HG03521 (cell line): ENCODE measurements at regions not wholly inside any gene's neighbourhood (a gene's known extent, or its start where the extent isn't known, plus 50 kb on each side); places are given as distances from the start of the nearest gene placed in this dataset.

ENCODE experiments used
- ATAC-seq: cut with Tn5 transposase; IDR thresholded peaks from one replicate; pipeline ENCODE4 v1.9.1; 2021; ENCODE audit warnings: mild to moderate bottlenecking, moderate library complexity; ENCODE audit not compliant: unreplicated experiment

- ATAC-seq: peak; percentile 71
Measured at GRCh38 chr4:121277194-121278105, 103.4 kb downstream of the QRFPR start.

DNA sequence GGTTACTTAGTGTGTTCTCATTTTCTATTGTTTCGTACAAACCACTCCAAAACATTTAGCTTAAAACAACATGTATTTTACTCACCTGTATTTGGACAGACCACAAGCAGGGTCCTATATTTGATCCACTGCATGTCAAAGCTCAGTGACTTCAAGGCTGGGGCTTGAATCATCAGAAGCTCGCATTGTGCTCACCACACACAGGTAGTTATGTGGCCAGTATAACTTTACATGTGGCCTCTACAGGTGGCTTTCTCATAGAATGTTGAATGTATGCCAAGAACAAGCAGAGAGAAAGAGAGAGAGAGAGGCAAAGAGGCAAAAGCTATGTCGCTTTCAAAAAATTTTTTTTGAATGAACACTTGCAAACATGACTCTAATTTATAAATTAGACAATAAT lies 107.6 kb downstream of the QRFPR start:
- ATAC-seq: no peak

- ATAC-seq: peak; percentile 68
Measured at GRCh38 chr4:121272526-121272925, 108.3 kb downstream of the QRFPR start.

GRCh38 chr4:121270389-121270788 lies 106.3 kb upstream of the TNIP3 start:
- ATAC-seq: no peak

- ATAC-seq: no peak
Measured at GRCh38 chr4:121269001-121269400, 104.9 kb upstream of the TNIP3 start.

DNA sequence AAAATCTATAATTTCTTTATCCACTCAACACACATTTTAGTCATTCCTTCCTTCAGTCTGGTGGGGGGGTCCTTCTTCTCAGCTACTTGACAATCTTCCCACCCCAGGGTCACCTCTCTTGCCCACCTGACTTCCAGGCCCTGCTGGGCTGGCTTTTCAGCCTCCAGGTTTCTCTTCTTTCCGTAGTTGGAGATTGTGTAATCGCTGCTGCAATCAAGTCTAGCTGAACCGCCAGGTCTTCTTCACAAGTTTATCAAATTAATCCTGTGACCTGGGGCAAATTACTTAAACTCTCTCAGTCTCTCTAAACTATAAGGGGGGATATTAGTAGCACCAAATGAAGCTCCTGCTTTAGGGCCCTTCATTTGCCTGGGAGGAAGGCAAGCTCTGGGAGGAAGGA lies 102.9 kb upstream of the TNIP3 start:
- ATAC-seq: no peak

GRCh38 chr4:121256887-121257466 lies 92.9 kb upstream of the TNIP3 start:
- no peak for ATAC-seq

DNA sequence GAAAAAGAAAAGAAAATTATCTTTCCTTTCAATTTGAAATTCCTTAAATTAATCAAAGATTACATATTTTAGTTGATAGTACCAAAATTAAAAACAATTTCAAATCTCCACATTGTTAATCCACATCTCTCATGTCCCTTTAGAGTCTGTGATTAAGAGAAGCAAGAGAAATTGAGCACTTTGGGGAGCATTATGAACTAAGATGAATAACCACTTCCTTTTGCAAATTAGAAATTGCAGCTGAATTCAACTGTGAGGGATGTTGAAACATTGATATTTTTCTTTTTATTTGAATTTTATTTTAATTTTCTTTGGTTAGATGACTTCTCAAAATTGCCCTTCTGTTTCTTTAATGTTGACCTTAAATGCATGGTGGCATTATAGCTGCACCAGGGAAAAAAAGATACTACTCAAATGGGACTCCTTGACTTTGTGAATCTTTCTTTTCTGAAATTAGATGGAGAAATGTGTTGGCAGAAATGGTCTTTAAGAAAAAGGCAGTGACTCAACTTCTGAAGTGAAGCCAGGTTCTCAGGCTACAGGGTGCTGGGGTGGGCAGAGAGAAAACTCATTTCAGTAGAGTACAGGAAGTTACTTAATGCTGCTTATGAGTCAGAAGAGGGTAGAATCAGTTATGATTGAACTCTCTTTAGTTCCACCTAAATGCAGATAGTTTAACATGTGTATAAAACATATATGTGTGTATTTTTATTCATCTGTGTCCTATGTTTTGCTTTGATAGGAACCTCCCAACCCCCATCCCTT lies 92.0 kb upstream of the TNIP3 start:
- peak; percentile 100 for ATAC-seq

DNA sequence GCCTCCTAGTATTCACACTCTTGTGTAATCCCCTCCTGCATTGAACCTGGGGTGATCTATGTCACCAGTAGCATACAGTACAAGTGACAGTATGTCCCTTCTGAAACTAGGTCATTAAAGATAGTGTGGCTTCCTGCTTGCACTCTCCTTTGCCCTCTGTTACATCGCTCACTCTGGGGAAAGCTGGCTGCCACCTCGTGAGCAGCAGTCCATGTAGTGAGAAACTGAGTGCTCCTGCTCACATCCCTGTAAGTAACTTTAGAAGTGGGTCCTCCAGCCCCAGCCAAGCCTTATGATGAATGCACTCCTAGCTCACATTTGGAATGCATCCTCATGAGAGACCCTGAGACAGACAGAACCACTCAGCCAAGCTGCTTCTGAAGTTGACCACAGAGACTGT lies 89.8 kb upstream of the TNIP3 start:
- no peak for ATAC-seq

DNA sequence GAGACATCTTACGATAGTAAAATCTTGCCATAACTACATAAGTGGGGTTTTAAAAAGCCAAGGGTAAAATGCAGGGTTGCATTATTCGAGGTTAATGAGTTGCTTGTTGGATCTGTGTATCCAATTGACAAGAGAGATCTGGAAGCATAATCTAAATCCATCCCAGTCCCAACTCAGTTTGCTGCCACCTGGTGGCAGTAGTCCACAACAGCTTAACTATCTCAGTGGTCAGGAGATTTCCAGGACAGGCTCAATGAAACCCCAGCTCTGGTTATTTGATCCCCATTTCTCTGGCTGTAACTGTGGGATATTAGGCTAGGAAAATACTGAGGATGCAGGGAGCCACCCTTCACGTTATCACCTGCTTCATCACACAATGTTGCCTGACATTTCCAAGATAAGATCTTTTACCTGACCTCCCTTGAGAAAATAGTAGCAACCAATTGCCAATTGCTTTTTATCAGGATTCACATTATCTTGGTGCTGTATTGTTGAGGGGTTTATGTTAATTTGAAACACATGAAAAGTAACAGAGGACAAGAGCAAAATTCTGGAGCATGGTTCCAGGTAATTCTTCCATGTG lies 88.2 kb upstream of the TNIP3 start:
- ATAC-seq: no peak

DNA sequence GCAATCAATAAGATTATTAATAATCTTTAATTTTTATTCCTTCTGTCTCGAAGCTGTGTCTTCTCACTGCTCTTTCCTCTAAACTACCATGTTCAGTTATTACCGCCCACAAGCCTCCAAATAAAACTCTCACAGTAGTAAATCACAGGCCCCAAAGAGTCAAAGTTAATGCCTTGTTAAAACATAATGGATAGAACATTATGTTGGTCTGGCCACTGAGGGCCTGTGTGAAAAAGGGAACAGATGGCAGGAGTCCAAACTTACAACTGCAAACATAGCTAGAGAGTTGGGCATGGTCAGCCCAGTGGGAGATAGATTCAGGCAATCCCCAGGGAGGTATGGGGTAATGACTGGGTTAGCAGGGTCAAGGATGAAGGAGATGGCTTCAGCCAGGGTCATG lies 84.6 kb upstream of the TNIP3 start:
- ATAC-seq: no peak

GRCh38 chr4:121246698-121247097 lies 82.6 kb upstream of the TNIP3 start:
- ATAC-seq: no peak

DNA sequence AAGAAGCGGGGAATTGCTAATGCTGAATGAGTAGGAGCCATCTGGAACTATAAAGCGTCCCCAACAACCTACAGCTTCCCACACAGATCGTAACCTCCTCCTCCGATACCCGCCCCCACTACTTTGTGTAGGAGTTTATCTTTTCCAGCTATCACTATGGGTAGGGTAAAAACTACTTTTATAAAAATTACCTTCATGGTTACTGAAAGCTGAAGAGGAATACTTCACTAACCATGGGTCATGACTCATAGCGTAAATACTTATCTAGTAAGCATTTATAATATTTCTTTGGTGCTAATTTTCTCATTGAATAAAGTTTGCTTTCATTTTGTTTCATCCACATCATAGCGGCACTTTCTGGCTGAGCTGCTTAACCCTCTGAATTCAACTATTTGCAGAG lies 79.4 kb upstream of the TNIP3 start:
- ATAC-seq: no peak

- no peak for ATAC-seq
Measured at GRCh38 chr4:121242188-121242750, 78.1 kb upstream of the TNIP3 start.

- no peak for ATAC-seq
Measured at GRCh38 chr4:121239951-121240350, 75.8 kb upstream of the TNIP3 start.

GRCh38 chr4:121238461-121238860 lies 74.3 kb upstream of the TNIP3 start:
- ATAC-seq: no peak

GRCh38 chr4:121237069-121237399 lies 72.9 kb upstream of the TNIP3 start:
- ATAC-seq: no peak

GRCh38 chr4:121236353-121237068 lies 72.4 kb upstream of the TNIP3 start:
- no peak for ATAC-seq

DNA sequence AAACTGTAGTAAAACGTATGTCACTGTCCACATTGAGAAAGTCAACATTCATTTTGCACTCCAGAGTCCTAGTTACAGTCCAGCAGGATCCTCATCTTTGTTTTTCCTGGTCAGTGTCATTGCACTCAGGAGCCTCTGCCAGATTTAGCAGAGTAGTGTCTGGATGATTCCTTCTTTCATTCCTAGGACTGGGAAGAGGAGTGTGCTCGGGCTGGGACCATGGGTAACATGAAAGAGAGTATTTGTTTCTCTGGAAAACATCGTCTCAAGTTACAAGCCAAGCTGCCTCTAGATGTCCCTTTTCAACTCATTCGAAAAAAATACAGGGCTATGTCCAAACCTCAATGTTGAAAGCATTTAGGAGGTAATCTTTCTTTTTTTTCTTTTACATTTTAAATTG lies 69.9 kb upstream of the TNIP3 start:
- ATAC-seq: no peak

- ATAC-seq: no peak
Measured at GRCh38 chr4:121229993-121230392, 65.9 kb upstream of the TNIP3 start.

DNA sequence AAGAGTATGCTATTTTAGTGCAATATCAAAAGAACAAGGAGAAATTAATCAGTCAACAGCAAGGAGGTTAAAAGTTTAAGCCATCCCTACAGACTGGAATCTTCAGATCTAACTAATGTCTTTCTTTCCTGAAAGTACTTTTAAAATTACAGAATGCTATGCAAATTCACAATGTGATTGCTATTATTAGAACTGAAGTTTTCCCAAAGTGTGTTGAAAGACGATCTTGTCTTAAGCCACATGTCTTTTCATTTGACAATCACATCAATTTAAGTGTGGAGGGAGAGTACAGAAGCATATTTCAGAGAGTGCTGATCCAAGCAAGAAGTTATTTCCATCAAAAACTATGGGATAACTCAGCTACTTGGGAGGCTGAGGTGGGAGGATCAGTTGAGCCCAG lies 64.7 kb upstream of the TNIP3 start:
- no peak for ATAC-seq
